SK-N-SH treated with all-trans-retinoic acid at 6 μM for 48 hours (cell line): ENCODE measurements at regions not wholly inside any gene's neighbourhood (a gene's known extent, or its start where the extent isn't known, plus 50 kb on each side); places are given as distances from the start of the nearest gene placed in this dataset.

Experiments
- ATAC-seq: fragments of 200-7000 bp; cut with Tn5 transposase; 3 replicates; pipeline ENCODE4 v1.9.1; 2020; ENCODE audit warnings: mild to moderate bottlenecking, moderate library complexity
- BACH2 ChIP-seq: fragments of 250-450 bp; sonication (Bioruptor Pico); IDR thresholded peaks from 2 replicates; pipeline ENCODE4 v1.9.0; 2021; ENCODE audit warnings: mild to moderate bottlenecking, borderline replicate concordance
- CSDC2 ChIP-seq: fragments of 250-450 bp; sonication (Bioruptor Pico); IDR thresholded peaks from 2 replicates; pipeline ENCODE4 v1.5.0; 2020; ENCODE audit warnings: mild to moderate bottlenecking, moderate library complexity
- ESRRG ChIP-seq: fragments of 250-450 bp; sonication (Bioruptor Pico); IDR thresholded peaks from 2 replicates; pipeline ENCODE4 v1.6.1; 2021; ENCODE audit warnings: mild to moderate bottlenecking
- GLIS3 ChIP-seq: fragments of 250-450 bp; sonication (Bioruptor Pico); IDR thresholded peaks from 2 replicates; pipeline ENCODE4 v1.5.0; 2020; ENCODE audit warnings: mild to moderate bottlenecking, moderate library complexity
- ISL1 ChIP-seq: fragments of 250-450 bp; sonication (Bioruptor Pico); IDR thresholded peaks from 2 replicates; pipeline ENCODE4 v2.1.2; 2022; ENCODE audit warnings: mild to moderate bottlenecking, moderate library complexity
- OSR1 ChIP-seq: fragments of 250-450 bp; sonication (Bioruptor Pico); IDR thresholded peaks from 2 replicates; pipeline ENCODE4 v1.8.0; 2022; ENCODE audit warnings: moderate library complexity, mild to moderate bottlenecking, inconsistent platforms
- PPARA ChIP-seq: fragments of 250-450 bp; sonication (Bioruptor Pico); IDR thresholded peaks from 2 replicates; pipeline ENCODE4 v1.5.0; 2020; ENCODE audit warnings: mild to moderate bottlenecking, borderline replicate concordance
- RARB ChIP-seq: fragments of 250-450 bp; sonication (Bioruptor Pico); IDR thresholded peaks from 2 replicates; pipeline ENCODE4 v1.8.0; 2021; ENCODE audit warnings: mild to moderate bottlenecking, moderate library complexity
- SNAI2 ChIP-seq: fragments of 250-450 bp; sonication (Bioruptor Pico); IDR thresholded peaks from 2 replicates; pipeline ENCODE4 v1.5.0; 2020; ENCODE audit warnings: mild to moderate bottlenecking, moderate library complexity
- TCF4 ChIP-seq: fragments of 250-450 bp; sonication (Bioruptor Pico); IDR thresholded peaks from 2 replicates; pipeline ENCODE4 v1.8.0; 2021; ENCODE audit warnings: mild to moderate bottlenecking, moderate library complexity, borderline replicate concordance
- TOX ChIP-seq: fragments of 250-450 bp; sonication (Bioruptor Pico); IDR thresholded peaks from 2 replicates; pipeline ENCODE4 v1.8.0; 2021; ENCODE audit warnings: mild to moderate bottlenecking, moderate library complexity, borderline replicate concordance
- ZC3H10 ChIP-seq: fragments of 250-450 bp; sonication (Bioruptor Pico); IDR thresholded peaks from 2 replicates; pipeline ENCODE4 v1.5.1; 2021; ENCODE audit warnings: mild to moderate bottlenecking, moderate library complexity
- ZFP3 ChIP-seq: fragments of 250-450 bp; sonication (Bioruptor Pico); IDR thresholded peaks from 2 replicates; pipeline ENCODE4 v1.5.0; 2020; ENCODE audit warnings: mild to moderate bottlenecking, moderate library complexity
- ZNF565 ChIP-seq: fragments of 450-650 bp; formaldehyde crosslinking; conservative IDR thresholded peaks from 2 replicates; pipeline ENCODE4 v1.5.0; 2020; ENCODE audit warnings: low read depth, mild to moderate bottlenecking, moderate library complexity
- ZNF70 ChIP-seq: fragments of 450-650 bp; formaldehyde crosslinking; IDR thresholded peaks from 2 replicates; pipeline ENCODE4 v1.5.0; 2020; ENCODE audit warnings: mild to moderate bottlenecking, moderate library complexity
- ZNF8 ChIP-seq: fragments of 450-650 bp; formaldehyde crosslinking; IDR thresholded peaks from 2 replicates; pipeline ENCODE4 v1.5.0; 2020; ENCODE audit warnings: mild to moderate bottlenecking, moderate library complexity
- TF ChIP-seq, protein P1 (sequence below): fragments of 250-450 bp; sonication (Bioruptor Pico); IDR thresholded peaks from 2 replicates; pipeline ENCODE4 v1.5.0; 2020; ENCODE audit warnings: mild to moderate bottlenecking, moderate library complexity
- TF ChIP-seq, protein P2 (sequence below): fragments of 250-450 bp; sonication (Bioruptor Pico); IDR thresholded peaks from 2 replicates; pipeline ENCODE4 v1.5.1; 2021; ENCODE audit warnings: mild to moderate bottlenecking, moderate library complexity
- TF ChIP-seq, protein P3 (sequence below): fragments of 250-450 bp; sonication (Bioruptor Pico); IDR thresholded peaks from 2 replicates; pipeline ENCODE4 v1.8.0; 2021; ENCODE audit warnings: low read depth, mild to moderate bottlenecking, moderate library complexity, borderline replicate concordance
- TF ChIP-seq, protein P4 (sequence below): fragments of 250-450 bp; sonication (Bioruptor Pico); IDR thresholded peaks from 2 replicates; pipeline ENCODE4 v1.8.0; 2020; ENCODE audit warnings: mild to moderate bottlenecking, moderate library complexity, borderline replicate concordance
- TF ChIP-seq, protein P5 (sequence below): fragments of 250-450 bp; sonication (Bioruptor Pico); IDR thresholded peaks from 2 replicates; pipeline ENCODE4 v1.5.1; 2020; ENCODE audit warnings: low read depth, mild to moderate bottlenecking, moderate library complexity

DNA sequence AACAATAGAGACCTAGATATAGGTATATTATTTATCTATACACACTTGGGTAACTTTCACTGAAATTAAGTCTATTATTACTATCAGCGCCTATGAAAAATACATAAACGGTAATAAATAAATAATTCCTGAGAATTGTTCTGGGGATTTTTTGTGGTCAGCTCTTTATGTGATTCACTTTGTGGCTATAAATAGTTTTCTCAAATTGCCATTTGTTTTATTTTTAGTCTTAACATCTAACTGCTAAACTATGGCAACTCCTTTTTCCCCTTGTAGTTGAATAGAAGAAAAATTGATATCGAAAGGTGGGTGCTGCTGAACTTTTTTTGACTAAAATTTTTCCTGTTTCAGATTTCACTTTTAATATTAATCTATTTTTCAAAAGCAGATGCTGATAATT, 189.0 kb downstream of the VGLL3 start:
- ATAC-seq, result no peak
- TF ChIP-seq, protein P1, sequence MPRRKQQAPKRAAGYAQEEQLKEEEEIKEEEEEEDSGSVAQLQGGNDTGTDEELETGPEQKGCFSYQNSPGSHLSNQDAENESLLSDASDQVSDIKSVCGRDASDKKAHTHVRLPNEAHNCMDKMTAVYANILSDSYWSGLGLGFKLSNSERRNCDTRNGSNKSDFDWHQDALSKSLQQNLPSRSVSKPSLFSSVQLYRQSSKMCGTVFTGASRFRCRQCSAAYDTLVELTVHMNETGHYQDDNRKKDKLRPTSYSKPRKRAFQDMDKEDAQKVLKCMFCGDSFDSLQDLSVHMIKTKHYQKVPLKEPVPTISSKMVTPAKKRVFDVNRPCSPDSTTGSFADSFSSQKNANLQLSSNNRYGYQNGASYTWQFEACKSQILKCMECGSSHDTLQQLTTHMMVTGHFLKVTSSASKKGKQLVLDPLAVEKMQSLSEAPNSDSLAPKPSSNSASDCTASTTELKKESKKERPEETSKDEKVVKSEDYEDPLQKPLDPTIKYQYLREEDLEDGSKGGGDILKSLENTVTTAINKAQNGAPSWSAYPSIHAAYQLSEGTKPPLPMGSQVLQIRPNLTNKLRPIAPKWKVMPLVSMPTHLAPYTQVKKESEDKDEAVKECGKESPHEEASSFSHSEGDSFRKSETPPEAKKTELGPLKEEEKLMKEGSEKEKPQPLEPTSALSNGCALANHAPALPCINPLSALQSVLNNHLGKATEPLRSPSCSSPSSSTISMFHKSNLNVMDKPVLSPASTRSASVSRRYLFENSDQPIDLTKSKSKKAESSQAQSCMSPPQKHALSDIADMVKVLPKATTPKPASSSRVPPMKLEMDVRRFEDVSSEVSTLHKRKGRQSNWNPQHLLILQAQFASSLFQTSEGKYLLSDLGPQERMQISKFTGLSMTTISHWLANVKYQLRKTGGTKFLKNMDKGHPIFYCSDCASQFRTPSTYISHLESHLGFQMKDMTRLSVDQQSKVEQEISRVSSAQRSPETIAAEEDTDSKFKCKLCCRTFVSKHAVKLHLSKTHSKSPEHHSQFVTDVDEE, result no peak
- TF ChIP-seq ESRRG (CRISPR knock-in tag) (no peak), SNAI2 (CRISPR knock-in tag) (no peak), CSDC2 (CRISPR knock-in tag) (no peak), BACH2 (CRISPR knock-in tag) (no peak), TCF4 (CRISPR knock-in tag) (no peak), PPARA (no peak)
- TF ChIP-seq, protein P2, sequence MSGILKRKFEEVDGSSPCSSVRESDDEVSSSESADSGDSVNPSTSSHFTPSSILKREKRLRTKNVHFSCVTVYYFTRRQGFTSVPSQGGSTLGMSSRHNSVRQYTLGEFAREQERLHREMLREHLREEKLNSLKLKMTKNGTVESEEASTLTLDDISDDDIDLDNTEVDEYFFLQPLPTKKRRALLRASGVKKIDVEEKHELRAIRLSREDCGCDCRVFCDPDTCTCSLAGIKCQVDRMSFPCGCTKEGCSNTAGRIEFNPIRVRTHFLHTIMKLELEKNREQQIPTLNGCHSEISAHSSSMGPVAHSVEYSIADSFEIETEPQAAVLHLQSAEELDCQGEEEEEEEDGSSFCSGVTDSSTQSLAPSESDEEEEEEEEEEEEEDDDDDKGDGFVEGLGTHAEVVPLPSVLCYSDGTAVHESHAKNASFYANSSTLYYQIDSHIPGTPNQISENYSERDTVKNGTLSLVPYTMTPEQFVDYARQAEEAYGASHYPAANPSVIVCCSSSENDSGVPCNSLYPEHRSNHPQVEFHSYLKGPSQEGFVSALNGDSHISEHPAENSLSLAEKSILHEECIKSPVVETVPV (CRISPR knock-in tag), result no peak
- TF ChIP-seq, protein P3, sequence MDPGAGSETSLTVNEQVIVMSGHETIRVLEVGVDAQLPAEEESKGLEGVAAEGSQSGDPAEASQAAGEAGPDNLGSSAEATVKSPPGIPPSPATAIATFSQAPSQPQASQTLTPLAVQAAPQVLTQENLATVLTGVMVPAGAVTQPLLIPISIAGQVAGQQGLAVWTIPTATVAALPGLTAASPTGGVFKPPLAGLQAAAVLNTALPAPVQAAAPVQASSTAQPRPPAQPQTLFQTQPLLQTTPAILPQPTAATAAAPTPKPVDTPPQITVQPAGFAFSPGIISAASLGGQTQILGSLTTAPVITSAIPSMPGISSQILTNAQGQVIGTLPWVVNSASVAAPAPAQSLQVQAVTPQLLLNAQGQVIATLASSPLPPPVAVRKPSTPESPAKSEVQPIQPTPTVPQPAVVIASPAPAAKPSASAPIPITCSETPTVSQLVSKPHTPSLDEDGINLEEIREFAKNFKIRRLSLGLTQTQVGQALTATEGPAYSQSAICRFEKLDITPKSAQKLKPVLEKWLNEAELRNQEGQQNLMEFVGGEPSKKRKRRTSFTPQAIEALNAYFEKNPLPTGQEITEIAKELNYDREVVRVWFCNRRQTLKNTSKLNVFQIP (CRISPR knock-in tag), result no peak
- TF ChIP-seq, protein P4, sequence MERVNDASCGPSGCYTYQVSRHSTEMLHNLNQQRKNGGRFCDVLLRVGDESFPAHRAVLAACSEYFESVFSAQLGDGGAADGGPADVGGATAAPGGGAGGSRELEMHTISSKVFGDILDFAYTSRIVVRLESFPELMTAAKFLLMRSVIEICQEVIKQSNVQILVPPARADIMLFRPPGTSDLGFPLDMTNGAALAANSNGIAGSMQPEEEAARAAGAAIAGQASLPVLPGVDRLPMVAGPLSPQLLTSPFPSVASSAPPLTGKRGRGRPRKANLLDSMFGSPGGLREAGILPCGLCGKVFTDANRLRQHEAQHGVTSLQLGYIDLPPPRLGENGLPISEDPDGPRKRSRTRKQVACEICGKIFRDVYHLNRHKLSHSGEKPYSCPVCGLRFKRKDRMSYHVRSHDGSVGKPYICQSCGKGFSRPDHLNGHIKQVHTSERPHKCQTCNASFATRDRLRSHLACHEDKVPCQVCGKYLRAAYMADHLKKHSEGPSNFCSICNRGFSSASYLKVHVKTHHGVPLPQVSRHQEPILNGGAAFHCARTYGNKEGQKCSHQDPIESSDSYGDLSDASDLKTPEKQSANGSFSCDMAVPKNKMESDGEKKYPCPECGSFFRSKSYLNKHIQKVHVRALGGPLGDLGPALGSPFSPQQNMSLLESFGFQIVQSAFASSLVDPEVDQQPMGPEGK, result no peak

DNA sequence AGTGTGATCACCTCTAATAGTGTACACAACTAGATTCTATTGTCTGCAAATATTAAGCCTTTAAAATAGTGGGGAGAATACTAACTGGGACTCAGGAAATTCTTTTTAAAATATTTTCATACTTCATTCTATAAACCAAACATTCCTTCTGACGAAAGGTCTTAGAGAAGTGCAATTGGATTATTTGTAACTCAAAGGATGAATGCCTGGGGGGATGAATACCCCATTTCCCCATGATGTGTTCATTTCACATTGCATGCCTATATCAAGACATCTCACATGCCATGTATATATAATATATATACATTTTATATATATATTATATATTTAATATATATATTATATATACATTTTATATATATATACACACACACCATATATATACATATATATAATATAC, 189.9 kb downstream of the VGLL3 start:
- no peak for TF ChIP-seq GLIS3
- no peak for TF ChIP-seq BACH2 (CRISPR knock-in tag)
- no peak for TF ChIP-seq CSDC2 (CRISPR knock-in tag)
- TF ChIP-seq ZFP3 (CRISPR knock-in tag), result no peak
- ATAC-seq, result no peak

DNA sequence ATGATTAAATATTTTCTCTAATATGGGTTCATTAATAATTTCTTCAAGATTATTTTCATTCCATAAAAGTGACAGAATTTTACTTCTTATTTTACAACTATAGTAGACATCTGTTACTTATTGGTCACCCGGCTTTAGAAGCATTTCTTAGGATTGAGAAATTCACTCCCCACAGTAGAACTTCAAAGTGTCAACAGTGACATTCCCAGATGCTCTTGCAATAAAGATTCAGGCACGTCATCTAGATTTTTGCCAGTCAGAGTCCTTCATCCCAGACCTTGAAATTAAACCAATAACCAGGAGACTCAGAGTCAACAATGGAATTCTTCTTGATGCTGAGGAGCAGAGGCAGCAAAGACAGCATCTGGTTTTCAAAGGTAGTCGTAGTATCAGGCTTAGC, 190.8 kb downstream of the VGLL3 start:
- no peak for ATAC-seq
- TF ChIP-seq CSDC2 (CRISPR knock-in tag) (no peak), TCF4 (CRISPR knock-in tag) (no peak), ISL1 (no peak), ZNF70 (CRISPR knock-in tag) (no peak), ZNF565 (CRISPR knock-in tag) (no peak), TOX (no peak), ZNF8 (CRISPR knock-in tag) (no peak), RARB (no peak)
- TF ChIP-seq, protein P4, result no peak
- TF ChIP-seq, all 23 proteins: peak for 0

DNA sequence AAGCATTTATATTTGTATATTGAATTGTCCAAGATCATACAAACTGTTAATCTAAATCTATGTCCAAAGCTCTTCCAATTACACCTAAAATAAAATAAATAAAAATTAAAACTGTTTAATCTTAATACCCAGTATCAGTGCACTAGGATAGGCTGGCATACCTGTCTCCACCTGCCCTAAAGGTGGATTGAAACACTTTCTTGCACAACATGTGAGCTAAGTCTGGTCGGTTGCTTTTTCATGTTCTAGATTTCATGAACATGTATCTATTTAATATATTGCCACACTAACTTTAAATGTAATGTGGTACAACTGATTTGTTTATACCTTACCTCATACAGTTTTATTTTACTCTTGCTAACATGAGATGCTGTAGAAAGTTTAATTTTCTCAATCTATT, 193.0 kb downstream of the VGLL3 start:
- ATAC-seq, result no peak
- TF ChIP-seq ZNF70 (CRISPR knock-in tag) (no peak), ISL1 (no peak), GLIS3 (no peak), RARB (no peak), ZNF565 (CRISPR knock-in tag) (no peak), CSDC2 (CRISPR knock-in tag) (no peak), TCF4 (CRISPR knock-in tag) (no peak), OSR1 (CRISPR knock-in tag) (no peak), ZC3H10 (no peak), ZNF8 (CRISPR knock-in tag) (no peak), BACH2 (CRISPR knock-in tag) (no peak)
- TF ChIP-seq, protein P5, sequence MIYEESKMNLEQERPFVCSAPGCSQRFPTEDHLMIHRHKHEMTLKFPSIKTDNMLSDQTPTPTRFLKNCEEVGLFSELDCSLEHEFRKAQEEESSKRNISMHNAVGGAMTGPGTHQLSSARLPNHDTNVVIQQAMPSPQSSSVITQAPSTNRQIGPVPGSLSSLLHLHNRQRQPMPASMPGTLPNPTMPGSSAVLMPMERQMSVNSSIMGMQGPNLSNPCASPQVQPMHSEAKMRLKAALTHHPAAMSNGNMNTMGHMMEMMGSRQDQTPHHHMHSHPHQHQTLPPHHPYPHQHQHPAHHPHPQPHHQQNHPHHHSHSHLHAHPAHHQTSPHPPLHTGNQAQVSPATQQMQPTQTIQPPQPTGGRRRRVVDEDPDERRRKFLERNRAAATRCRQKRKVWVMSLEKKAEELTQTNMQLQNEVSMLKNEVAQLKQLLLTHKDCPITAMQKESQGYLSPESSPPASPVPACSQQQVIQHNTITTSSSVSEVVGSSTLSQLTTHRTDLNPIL (CRISPR knock-in tag), result no peak
- TF ChIP-seq, protein P4, result no peak
- TF ChIP-seq, protein P3 (CRISPR knock-in tag), result no peak
